Spleen (tissue), 7 donors: ENCODE measurements at regions not wholly inside any gene's neighbourhood (a gene's known extent, or its start where the extent isn't known, plus 50 kb on each side); places are given as distances from the start of the nearest gene placed in this dataset.

ENCODE experiments used
- POLR2A ChIP-seq, 3 donors: fragments of 450-650 bp; IDR thresholded peaks; one replicate each; pipeline ENCODE4 v1.5.1; 2017; ENCODE audit warnings: antibody characterized with exemption in 3 of 3, mild to moderate bottlenecking in 1 of 3
- TF ChIP-seq, protein P1 (sequence below), 11 experiments: fragments of 200-600 bp in 7 of 11; fragments of 450-650 bp in 4 of 11; sonication (generic) in 4 of 11; IDR thresholded peaks in 8 of 11; conservative IDR thresholded peaks in 3 of 11; 1 replicate in 7 of 11; 2 replicates in 4 of 11; pipeline versions ENCODE4 v1.4.0 to v1.8.0; 2016 to 2021; ENCODE audit warnings: antibody characterized with exemption in 11 of 11, inconsistent platforms in 4 of 11, mild to moderate bottlenecking in 1 of 11
- donor health status: DM: no; HTN: no; CAD: no; lungs with moderate emphysema.
- donor health status: DM: no; HTN: no; CAD: no.
- donor health status: DM: no; HTN: no; CAD: no.

- TF ChIP-seq POLR2A (IDR thresholded peaks at IDR 0.05) = no peak
- TF ChIP-seq, protein P1, sequence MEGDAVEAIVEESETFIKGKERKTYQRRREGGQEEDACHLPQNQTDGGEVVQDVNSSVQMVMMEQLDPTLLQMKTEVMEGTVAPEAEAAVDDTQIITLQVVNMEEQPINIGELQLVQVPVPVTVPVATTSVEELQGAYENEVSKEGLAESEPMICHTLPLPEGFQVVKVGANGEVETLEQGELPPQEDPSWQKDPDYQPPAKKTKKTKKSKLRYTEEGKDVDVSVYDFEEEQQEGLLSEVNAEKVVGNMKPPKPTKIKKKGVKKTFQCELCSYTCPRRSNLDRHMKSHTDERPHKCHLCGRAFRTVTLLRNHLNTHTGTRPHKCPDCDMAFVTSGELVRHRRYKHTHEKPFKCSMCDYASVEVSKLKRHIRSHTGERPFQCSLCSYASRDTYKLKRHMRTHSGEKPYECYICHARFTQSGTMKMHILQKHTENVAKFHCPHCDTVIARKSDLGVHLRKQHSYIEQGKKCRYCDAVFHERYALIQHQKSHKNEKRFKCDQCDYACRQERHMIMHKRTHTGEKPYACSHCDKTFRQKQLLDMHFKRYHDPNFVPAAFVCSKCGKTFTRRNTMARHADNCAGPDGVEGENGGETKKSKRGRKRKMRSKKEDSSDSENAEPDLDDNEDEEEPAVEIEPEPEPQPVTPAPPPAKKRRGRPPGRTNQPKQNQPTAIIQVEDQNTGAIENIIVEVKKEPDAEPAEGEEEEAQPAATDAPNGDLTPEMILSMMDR (IDR thresholded peaks at IDR 0.05 in 8 of 11, conservative IDR thresholded peaks at IDR 0.05 in 3 of 11) = no peak
These were observed 529.7 kb downstream of the DSC3 start for GRCh38 chr18:30512872-30513271.
